ENCODE measurements at regions not wholly inside any gene's neighbourhood (a gene's known extent, or its start where the extent isn't known, plus 50 kb on each side); places are given as distances from the start of the nearest gene placed in this dataset.

GRCh38 chr13:108428691-108429090 lies 159.2 kb downstream of the TNFSF13B start:
- Mint-ChIP-seq H3K4me3 (ENCODE audit: unreplicated experiment) (no peak overlapping the region), H3K36me3 (ENCODE audit: insufficient read depth, unreplicated experiment) (peaks cover 6% of the 10 kb centered on the region), H3K27ac (ENCODE audit: low read depth, unreplicated experiment) (no peak overlapping the region), H3K4me1 (ENCODE audit: insufficient read depth, unreplicated experiment) (no peaks in the 10 kb centered on the region), H3K9me3 (ENCODE audit: unreplicated experiment) (no peaks in the 10 kb centered on the region), H3K27me3 (ENCODE audit: insufficient read depth, unreplicated experiment) (peaks cover 19% of the 10 kb centered on the region)
- ChIA-PET POLR2A (no interaction called here), CTCF (interaction anchor here (0.8 to 1.2 kb wide), 2 partner anchors 9 to 20 kb away, joined by 3 to 4 read pairs; no protein-coding TSS in a partner anchor)
- intact Hi-C loops (cut with micrococcal nuclease): no loop called here
- DNase-seq (ENCODE audit: unreplicated experiment): no peak
- no peak for TF ChIP-seq CTCF (IDR thresholded peaks at IDR 0.05; ENCODE audit: unreplicated experiment)
- no TSS peak for BruUV-seq (replicated peaks)

- H3K4me3 Mint-ChIP-seq (ENCODE audit: unreplicated experiment): no peak overlapping the region
- no peak overlapping the region for H3K27ac Mint-ChIP-seq (ENCODE audit: low read depth, unreplicated experiment)
- H3K9me3 Mint-ChIP-seq (ENCODE audit: unreplicated experiment): no peaks in the 10 kb centered on the region
- BruUV-seq (replicated peaks): no TSS peak
- intact Hi-C loops (cut with micrococcal nuclease): no loop called here
- DNase-seq (ENCODE audit: unreplicated experiment): no peak
- POLR2A ChIA-PET: interaction anchor here (0.6 kb wide), 1 partner anchor 14 kb away, joined by 3 read pairs; no protein-coding TSS in a partner anchor
- H3K36me3 Mint-ChIP-seq (ENCODE audit: insufficient read depth, unreplicated experiment): peaks cover 6% of the 10 kb centered on the region
- H3K4me1 Mint-ChIP-seq (ENCODE audit: insufficient read depth, unreplicated experiment): no peaks in the 10 kb centered on the region
- no peak for TF ChIP-seq CTCF (IDR thresholded peaks at IDR 0.05; ENCODE audit: unreplicated experiment)
- CTCF ChIA-PET: interaction anchor here (0.8 kb wide), 1 partner anchor 74 kb away, joined by 4 read pairs; no protein-coding TSS in a partner anchor
- H3K27me3 Mint-ChIP-seq (ENCODE audit: insufficient read depth, unreplicated experiment): peaks cover 28% of the 10 kb centered on the region
These were observed 164.6 kb downstream of the TNFSF13B start for GRCh38 chr13:108433976-108434755.

- no peak overlapping the region for H3K27ac Mint-ChIP-seq (ENCODE audit: low read depth, unreplicated experiment)
- POLR2A ChIA-PET: interaction anchor here (0.7 kb wide), 1 partner anchor 114 kb away, joined by 3 read pairs; no protein-coding TSS in a partner anchor
- no peak for DNase-seq (ENCODE audit: unreplicated experiment)
These were observed 166.1 kb downstream of the TNFSF13B start for GRCh38 chr13:108435393-108436149.

More at GRCh38 chr13:108435393-108436149, 166.1 kb downstream of the TNFSF13B start:
- intact Hi-C loops (cut with micrococcal nuclease): no loop called here
- H3K27me3 Mint-ChIP-seq (ENCODE audit: insufficient read depth, unreplicated experiment): peaks cover 23% of the 10 kb centered on the region
- H3K4me3 Mint-ChIP-seq (ENCODE audit: unreplicated experiment): no peak overlapping the region
- no peak for TF ChIP-seq CTCF (IDR thresholded peaks at IDR 0.05; ENCODE audit: unreplicated experiment)
- H3K36me3 Mint-ChIP-seq (ENCODE audit: insufficient read depth, unreplicated experiment): peaks cover 6% of the 10 kb centered on the region
- CTCF ChIA-PET: interaction anchor here (0.6 kb wide), 1 partner anchor 795 kb away, joined by 4 read pairs; no protein-coding TSS in a partner anchor
- no TSS peak for BruUV-seq (replicated peaks)
- H3K4me1 Mint-ChIP-seq (ENCODE audit: insufficient read depth, unreplicated experiment): no peaks in the 10 kb centered on the region
- no peaks in the 10 kb centered on the region for H3K9me3 Mint-ChIP-seq (ENCODE audit: unreplicated experiment)
